ENCODE measurements at regions not wholly inside any gene's neighbourhood (a gene's known extent, or its start where the extent isn't known, plus 50 kb on each side); places are given as distances from the start of the nearest gene placed in this dataset.
A peak's percentile ranks its signal among the peaks of the same experiment; 100 is the strongest.

DNA sequence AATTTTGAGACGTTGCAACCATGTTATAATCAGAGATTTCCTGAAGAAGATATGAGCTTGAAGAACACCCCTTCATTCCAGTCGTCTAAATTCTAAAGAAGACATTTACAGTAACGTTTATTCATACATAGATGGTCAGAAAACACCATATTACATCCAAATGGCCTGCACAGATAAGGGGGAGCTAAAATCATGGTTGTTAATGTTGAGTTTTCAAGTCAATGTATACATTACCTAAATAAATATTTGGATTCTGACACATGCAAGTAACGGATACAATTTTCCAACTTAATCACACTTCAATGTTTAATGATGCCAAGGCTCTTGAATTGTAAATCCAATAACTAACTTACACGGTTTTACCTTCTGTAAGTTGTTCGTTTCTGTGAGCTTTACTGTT is 318.4 kb downstream of the SLC6A15 start:
- no peak for DNase-seq

DNA sequence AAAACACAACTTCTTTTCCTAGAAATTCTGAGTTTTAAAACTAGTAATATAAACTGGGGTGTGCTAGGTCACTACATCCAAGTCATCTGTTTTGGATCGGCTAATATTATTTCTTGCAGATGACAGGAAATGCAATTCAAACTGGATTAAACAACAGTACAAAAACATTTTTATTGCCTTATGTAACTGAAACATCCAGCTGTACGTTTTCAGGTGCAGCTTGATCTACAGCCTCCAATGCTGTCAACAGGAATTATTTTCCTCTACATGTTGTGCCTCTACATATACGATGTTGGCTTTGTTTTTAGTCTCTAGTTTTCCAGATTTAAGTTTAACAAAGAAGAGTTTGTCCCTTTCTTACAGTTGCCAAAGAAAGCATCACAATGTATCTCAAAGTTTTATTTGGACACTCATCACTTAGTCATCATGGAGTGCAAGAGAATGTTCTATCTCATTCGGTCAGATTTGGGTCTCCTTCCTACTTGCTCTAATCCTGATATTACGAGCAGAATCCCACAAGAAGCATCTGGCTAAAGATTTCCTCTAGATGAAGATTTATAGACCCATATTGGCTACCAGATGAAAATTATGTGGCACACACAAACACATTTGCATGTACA is 326.7 kb downstream of the SLC6A15 start:
- no peak for DNase-seq

DNA sequence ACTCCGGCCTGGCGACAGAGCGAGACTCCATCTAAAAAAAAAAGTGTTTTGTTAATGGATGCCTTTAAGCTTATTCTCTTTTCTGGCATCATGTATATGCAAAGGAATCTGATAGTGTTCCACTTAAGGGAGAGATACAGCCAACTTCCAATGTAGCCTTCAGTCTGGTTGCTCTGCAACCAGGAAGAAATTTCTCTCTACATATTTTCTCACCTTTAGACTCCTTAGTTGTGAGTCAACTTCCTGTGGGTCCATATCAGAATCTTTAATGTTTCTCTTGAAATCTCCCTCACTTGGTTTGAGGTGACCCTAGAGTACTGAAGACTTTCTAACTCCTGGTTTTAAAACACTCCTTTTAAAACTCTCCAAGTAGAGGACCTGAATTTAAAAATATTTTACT is 340.4 kb downstream of the SLC6A15 start:
- DNase-seq: no peak

- DNase-seq: no peak
These were observed 350.3 kb downstream of the SLC6A15 start for GRCh38 chr12:84562331-84562730.

DNA sequence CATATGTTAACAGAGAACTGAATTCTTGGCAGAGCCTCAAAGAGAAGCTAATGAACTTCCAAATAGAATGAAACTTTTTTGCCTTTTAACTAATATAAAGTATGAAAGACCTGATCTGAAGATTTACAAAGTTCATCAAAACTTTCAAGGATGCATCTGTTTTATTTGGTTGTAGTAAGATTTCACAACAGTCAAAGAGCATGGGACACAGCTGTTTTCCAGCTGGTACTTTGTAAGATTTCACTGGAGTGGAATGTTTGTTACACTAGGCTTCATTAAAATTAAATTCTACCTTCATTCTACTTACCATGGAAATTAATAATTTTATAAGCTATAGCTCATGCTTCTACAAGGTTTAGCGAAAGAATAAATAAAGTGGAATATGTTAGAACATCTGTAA is 351.2 kb downstream of the SLC6A15 start:
- no peak for DNase-seq

GRCh38 chr12:84554199-84554723 is 358.3 kb downstream of the SLC6A15 start:
- DNase-seq: no peak

DNA sequence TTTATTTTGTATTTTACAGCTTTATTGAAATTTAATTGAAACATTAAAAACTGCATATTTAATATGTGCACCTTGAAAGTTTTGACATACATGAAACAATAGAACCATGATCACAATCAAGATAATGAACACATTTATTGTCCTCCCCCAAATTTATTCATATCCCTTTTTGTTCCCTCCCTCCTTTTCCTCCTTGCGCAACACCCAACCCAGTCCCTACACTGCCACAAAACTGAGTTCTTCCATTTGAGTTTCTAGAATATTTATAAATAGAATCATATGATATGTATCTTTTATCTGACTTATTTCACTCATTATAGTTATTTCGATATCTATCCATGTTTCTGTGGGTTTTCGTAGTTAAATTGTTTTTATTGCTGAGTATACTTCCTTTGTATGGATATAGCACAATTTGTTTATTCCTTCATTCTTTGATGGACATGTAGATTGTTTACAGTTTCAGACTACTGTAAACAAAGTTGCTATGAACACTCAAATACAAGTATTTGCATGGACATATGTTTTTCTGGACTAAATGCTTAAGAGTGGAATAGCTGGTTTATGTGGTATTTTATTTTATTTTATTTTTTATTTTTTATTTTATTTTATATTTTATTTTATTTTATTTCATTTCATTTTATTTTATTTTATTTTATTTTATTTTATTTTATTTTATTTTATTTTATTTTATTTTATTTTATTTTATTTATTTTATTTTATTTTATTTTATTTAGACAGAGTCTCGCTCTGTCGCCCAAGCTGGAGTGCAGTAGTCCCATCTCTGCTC is 359.1 kb downstream of the SLC6A15 start:
- no peak for DNase-seq

GRCh38 chr12:84551373-84551772 is 361.2 kb downstream of the SLC6A15 start:
- DNase-seq: no peak

DNA sequence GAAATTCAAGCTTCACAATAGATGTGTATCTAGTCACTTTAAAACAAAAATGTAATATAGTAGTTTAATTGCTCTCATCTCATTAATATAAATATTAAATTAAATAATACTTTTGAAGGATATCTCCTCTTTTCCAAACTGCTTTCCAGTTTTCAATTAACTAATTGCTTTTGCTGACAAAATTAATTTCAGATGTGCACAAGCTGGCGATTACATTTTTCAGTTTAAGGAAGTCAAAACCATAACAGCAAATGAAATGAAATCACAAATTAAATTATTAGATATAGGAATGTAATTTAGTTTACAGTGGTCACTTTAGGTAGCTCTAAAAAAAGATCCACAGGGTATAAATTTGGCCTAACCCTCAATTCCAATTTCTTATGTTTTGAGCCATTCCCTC is 362.1 kb downstream of the SLC6A15 start:
- no peak for DNase-seq

DNA sequence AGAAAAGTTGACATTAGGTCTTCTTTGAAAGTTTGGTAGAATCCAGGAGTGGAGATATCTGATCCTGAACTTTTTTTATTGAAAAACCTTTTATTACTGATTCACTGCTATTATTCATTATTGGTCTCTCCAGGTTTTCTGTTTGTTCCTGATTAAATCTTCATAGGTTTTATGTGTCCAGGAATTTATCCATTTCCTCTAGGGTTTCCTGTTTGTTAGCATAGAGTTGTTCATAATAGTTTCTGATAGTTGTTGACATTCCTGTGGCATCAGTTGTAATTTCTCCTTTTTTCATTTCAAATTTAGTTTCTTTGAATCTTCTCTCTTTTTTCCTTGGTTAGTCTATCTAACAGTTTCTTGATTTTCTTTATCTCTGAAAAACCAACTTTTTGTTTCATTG is 370.3 kb downstream of the SLC6A15 start:
- no peak for DNase-seq

DNA sequence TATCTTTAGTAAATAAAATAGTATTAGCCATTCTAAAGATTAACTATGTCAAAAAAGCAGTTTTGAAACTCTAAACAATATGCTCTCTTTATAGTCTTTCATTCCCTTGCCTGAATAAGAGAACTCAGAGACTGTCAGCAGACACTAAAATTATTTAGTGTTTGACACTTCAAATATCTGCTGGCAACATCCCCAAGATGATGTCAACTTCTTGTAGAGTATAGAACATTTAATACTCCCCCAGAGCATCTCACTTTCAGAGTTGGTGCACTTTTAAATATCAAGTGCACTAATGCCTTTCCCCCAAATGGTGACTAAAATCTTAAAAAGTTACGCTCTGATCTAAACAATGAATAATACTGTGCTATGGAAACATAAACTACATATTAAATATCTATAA is 374.9 kb downstream of the SLC6A15 start:
- no peak for DNase-seq

DNA sequence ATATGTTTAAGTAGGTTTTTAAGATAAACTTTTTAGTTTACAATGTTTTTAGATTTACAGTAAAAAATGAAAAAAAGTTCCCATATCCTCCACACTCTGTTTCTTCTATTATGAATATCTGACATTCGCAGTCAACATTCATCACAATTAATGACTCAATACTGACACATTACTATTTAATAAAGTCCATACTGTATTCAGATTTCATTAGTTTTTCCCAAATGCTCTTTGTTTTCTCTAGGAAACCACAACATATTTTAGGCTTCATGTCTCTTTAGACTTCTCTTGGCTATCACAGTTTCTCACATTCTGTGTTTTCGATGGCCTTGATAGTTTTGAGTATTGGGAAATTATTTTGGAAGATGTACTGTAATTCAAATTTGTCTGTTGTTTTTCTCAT is 399.8 kb downstream of the SLC6A15 start:
- no peak for DNase-seq

- DNase-seq: no peak
These were observed 403.7 kb downstream of the SLC6A15 start for GRCh38 chr12:84508851-84509260.

GRCh38 chr12:84507956-84508850 is 404.4 kb downstream of the SLC6A15 start:
- no peak for DNase-seq

DNA sequence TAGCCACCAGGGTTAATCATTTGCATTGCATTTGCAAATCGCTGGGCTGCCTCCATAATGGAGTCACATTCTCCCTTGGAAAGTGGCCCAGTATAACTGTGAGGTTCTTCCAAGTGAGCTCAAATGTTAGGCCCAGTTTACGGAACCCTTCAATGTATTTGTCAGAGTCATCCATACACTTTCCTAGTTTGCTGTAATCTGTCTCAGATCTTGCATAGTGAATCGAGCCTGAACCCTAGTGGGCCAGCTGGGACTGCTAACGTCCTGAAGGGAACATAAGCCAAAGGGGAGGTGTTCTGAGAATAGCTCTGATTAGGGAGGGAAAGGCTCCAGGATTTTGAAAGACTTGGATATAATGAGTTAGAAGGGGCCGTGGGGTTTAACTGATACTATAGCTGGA is 406.3 kb downstream of the SLC6A15 start:
- no peak for DNase-seq

DNA sequence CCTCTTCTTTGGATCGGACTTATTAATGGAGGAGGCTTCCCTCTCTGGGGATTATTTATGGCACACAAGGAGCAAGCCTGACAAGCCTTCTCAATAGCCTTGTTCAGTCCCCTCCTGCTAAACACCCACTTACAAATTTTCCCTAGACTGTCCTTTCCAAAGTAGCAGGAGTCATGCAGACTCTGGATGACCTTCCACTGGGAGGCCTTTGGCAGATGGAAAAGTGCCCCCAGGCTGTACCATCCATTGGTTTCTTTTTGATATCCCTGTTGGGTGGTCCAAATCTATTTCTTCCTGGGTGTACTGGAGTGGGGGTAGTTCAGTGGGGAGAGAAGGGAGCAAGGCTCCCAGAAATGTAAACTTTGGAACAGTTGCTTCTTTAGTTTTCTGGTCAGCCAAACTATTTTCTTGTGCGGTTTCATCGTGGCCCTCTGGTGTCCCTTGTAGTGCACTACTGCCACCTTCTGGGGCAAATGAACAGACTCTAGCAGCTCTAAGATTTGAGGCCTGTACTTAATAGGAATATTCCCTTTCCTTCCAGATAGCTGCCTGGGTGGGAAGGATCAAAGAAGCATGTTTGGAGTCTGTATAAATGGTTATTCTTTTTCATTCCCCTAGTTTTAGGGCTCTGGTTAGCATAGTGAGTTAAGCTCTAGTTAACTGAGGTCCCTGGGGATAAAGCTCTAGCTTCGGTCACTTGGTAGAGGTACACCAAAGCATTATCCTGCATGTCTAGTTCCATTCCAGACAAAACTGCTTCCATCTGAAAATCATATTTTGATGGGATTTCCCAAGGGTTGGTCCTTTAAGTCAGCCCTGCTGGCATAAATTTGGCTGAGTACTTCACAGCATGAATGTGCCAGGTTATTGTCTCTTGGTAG is 409.5 kb downstream of the SLC6A15 start:
- peak; percentile 62 for DNase-seq

DNA sequence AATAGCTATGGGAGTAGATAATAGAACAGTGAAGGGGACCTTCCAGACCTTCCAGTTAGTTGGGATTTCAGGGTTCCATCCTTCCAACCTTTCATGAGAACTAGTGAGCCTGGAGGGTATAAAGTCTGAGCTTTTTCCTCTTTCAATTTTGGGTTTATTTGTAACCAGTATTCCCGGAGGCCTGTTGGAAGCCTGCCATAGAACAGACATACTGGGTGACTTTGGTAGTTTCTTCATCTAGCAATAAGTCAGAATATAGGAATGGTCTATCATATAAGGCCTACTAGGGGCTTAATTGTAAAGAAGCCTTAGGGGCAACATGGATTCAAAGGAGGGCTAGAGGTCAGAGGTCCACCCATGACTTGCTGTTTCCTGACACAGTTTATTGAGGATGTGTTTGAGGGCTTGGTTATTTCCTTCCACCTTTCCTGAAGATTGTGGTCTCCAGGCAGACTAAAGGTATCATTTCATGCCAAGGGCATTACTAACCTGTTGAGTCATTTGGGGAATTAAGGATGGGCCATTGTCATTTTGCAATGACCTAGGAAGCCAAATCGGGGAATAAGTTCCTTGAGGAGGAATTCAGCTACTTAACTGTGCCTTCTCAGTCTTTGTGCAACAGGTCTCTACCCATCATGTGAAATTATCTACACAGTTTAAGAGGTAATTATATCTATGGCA is 410.3 kb downstream of the SLC6A15 start:
- DNase-seq: no peak

- DNase-seq: no peak
These were observed 414.8 kb downstream of the SLC6A15 start for GRCh38 chr12:84497819-84498218.

GRCh38 chr12:84495711-84496110 is 416.9 kb downstream of the SLC6A15 start:
- no peak for DNase-seq

- no peak for DNase-seq
These were observed 420.2 kb downstream of the SLC6A15 start for GRCh38 chr12:84492351-84492883.

- no peak for DNase-seq
These were observed 427.8 kb downstream of the SLC6A15 start for GRCh38 chr12:84484798-84485197.

GRCh38 chr12:84480803-84481202 is 431.8 kb downstream of the SLC6A15 start:
- no peak for DNase-seq
